ENCODE measurements at regions not wholly inside any gene's neighbourhood (a gene's known extent, or its start where the extent isn't known, plus 50 kb on each side); places are given as distances from the start of the nearest gene placed in this dataset.

GRCh38 chr1:172948457-172948856 lies 102.3 kb downstream of the TNFSF18 start:
- H3K27ac Mint-ChIP-seq (ENCODE audit: unreplicated experiment): no peak overlapping the region
- TF ChIP-seq CTCF (IDR thresholded peaks at IDR 0.05): no peak
- H3K4me1 Mint-ChIP-seq (ENCODE audit: unreplicated experiment): peaks cover 26% of the 10 kb centered on the region
- DNase-seq (ENCODE audit: extremely low spot score, unreplicated experiment): no peak
- H3K27me3 Mint-ChIP-seq (ENCODE audit: unreplicated experiment): no peaks in the 10 kb centered on the region
- no peaks in the 10 kb centered on the region for H3K36me3 Mint-ChIP-seq (ENCODE audit: unreplicated experiment)
- no peak overlapping the region for H3K4me3 Mint-ChIP-seq (ENCODE audit: unreplicated experiment)
- no peaks in the 10 kb centered on the region for H3K9me3 Mint-ChIP-seq (ENCODE audit: unreplicated experiment)

GRCh38 chr1:172949096-172949495 lies 101.6 kb downstream of the TNFSF18 start:
- H3K36me3 Mint-ChIP-seq (ENCODE audit: unreplicated experiment): no peaks in the 10 kb centered on the region
- no peaks in the 10 kb centered on the region for H3K27me3 Mint-ChIP-seq (ENCODE audit: unreplicated experiment)
- no peak overlapping the region for H3K4me3 Mint-ChIP-seq (ENCODE audit: unreplicated experiment)
- H3K4me1 Mint-ChIP-seq (ENCODE audit: unreplicated experiment): peaks cover 26% of the 10 kb centered on the region
- H3K27ac Mint-ChIP-seq (ENCODE audit: unreplicated experiment): no peak overlapping the region
- no peak for TF ChIP-seq CTCF (IDR thresholded peaks at IDR 0.05)
- DNase-seq (ENCODE audit: extremely low spot score, unreplicated experiment): no peak
- H3K9me3 Mint-ChIP-seq (ENCODE audit: unreplicated experiment): no peaks in the 10 kb centered on the region

- H3K36me3 Mint-ChIP-seq (ENCODE audit: unreplicated experiment): no peaks in the 10 kb centered on the region
- no peak for TF ChIP-seq CTCF (IDR thresholded peaks at IDR 0.05)
- peaks cover 26% of the 10 kb centered on the region for H3K4me1 Mint-ChIP-seq (ENCODE audit: unreplicated experiment)
- no peak for DNase-seq (ENCODE audit: extremely low spot score, unreplicated experiment)
- H3K27me3 Mint-ChIP-seq (ENCODE audit: unreplicated experiment): no peaks in the 10 kb centered on the region
- H3K4me3 Mint-ChIP-seq (ENCODE audit: unreplicated experiment): no peak overlapping the region
- no peaks in the 10 kb centered on the region for H3K9me3 Mint-ChIP-seq (ENCODE audit: unreplicated experiment)
- no peak overlapping the region for H3K27ac Mint-ChIP-seq (ENCODE audit: unreplicated experiment)
Measured at GRCh38 chr1:172950528-172950927, 100.2 kb downstream of the TNFSF18 start.

- H3K4me1 Mint-ChIP-seq (ENCODE audit: unreplicated experiment): peaks cover 22% of the 10 kb centered on the region
- H3K27me3 Mint-ChIP-seq (ENCODE audit: unreplicated experiment): no peaks in the 10 kb centered on the region
- TF ChIP-seq CTCF (IDR thresholded peaks at IDR 0.05): no peak
- H3K36me3 Mint-ChIP-seq (ENCODE audit: unreplicated experiment): no peaks in the 10 kb centered on the region
- no peaks in the 10 kb centered on the region for H3K9me3 Mint-ChIP-seq (ENCODE audit: unreplicated experiment)
- no peak overlapping the region for H3K4me3 Mint-ChIP-seq (ENCODE audit: unreplicated experiment)
- no peak overlapping the region for H3K27ac Mint-ChIP-seq (ENCODE audit: unreplicated experiment)
- DNase-seq (ENCODE audit: extremely low spot score, unreplicated experiment): no peak
Measured at GRCh38 chr1:172951730-172952365, 98.9 kb downstream of the TNFSF18 start.

- no peaks in the 10 kb centered on the region for H3K36me3 Mint-ChIP-seq (ENCODE audit: unreplicated experiment)
- H3K4me1 Mint-ChIP-seq (ENCODE audit: unreplicated experiment): peaks cover 26% of the 10 kb centered on the region
- no peak overlapping the region for H3K27ac Mint-ChIP-seq (ENCODE audit: unreplicated experiment)
- no peak overlapping the region for H3K4me3 Mint-ChIP-seq (ENCODE audit: unreplicated experiment)
- no peak for DNase-seq (ENCODE audit: extremely low spot score, unreplicated experiment)
- H3K9me3 Mint-ChIP-seq (ENCODE audit: unreplicated experiment): no peaks in the 10 kb centered on the region
- no peaks in the 10 kb centered on the region for H3K27me3 Mint-ChIP-seq (ENCODE audit: unreplicated experiment)
- TF ChIP-seq CTCF (IDR thresholded peaks at IDR 0.05): no peak
Measured at GRCh38 chr1:172952516-172952915, 98.2 kb downstream of the TNFSF18 start.
